GM23338 (cell line): ENCODE measurements at regions not wholly inside any gene's neighbourhood (a gene's known extent, or its start where the extent isn't known, plus 50 kb on each side); places are given as distances from the start of the nearest gene placed in this dataset.

Experiments
- EZH2 ChIP-seq: fragments of 200-600 bp; sonication (generic); IDR thresholded peaks from one replicate; pipeline ENCODE4 v1.8.0; 2017; ENCODE audit warnings: antibody characterized with exemption, mild to moderate bottlenecking, low read depth; ENCODE audit not compliant: unreplicated experiment
- JUNB ChIP-seq: IDR thresholded peaks from one replicate; pipeline ENCODE4 v1.6.1; 2016; ENCODE audit warnings: antibody characterized with exemption; ENCODE audit not compliant: unreplicated experiment
- STAT1 ChIP-seq: IDR thresholded peaks from one replicate; pipeline ENCODE4 v1.6.1; 2016; ENCODE audit warnings: antibody characterized with exemption; ENCODE audit not compliant: unreplicated experiment
- TF ChIP-seq, protein P1 (sequence below), 2 experiments: fragments of 200-600 bp in 1 of 2; sonication (generic) in 1 of 2; conservative IDR thresholded peaks; 2 replicates each; pipeline versions ENCODE4 v1.5.1 to v1.6.1; 2016 to 2017; ENCODE audit warnings: antibody characterized with exemption in 2 of 2, low read depth in 2 of 2, mild to moderate bottlenecking in 2 of 2, moderate library complexity in 1 of 2

GRCh38 chr6:94535798-94536197 lies 1041.5 kb upstream of the MANEA start:
- no peak for TF ChIP-seq JUNB
- no peak for TF ChIP-seq STAT1
- TF ChIP-seq, protein P1, sequence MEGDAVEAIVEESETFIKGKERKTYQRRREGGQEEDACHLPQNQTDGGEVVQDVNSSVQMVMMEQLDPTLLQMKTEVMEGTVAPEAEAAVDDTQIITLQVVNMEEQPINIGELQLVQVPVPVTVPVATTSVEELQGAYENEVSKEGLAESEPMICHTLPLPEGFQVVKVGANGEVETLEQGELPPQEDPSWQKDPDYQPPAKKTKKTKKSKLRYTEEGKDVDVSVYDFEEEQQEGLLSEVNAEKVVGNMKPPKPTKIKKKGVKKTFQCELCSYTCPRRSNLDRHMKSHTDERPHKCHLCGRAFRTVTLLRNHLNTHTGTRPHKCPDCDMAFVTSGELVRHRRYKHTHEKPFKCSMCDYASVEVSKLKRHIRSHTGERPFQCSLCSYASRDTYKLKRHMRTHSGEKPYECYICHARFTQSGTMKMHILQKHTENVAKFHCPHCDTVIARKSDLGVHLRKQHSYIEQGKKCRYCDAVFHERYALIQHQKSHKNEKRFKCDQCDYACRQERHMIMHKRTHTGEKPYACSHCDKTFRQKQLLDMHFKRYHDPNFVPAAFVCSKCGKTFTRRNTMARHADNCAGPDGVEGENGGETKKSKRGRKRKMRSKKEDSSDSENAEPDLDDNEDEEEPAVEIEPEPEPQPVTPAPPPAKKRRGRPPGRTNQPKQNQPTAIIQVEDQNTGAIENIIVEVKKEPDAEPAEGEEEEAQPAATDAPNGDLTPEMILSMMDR (conservative IDR thresholded peaks at IDR 0.05; ENCODE audit: low read depth in 2 of 2) = no peak
- no peak for TF ChIP-seq EZH2
